Activated B cell treated with CpG ODN at 0.5 μM for 24 hours (primary cell): ENCODE measurements at regions not wholly inside any gene's neighbourhood (a gene's known extent, or its start where the extent isn't known, plus 50 kb on each side); places are given as distances from the start of the nearest gene placed in this dataset.
"Not testable (repeated sequence)": the region's sequence is repeated elsewhere in the genome, so short reads cannot be mapped to it uniquely, and the experiment has no call there.

Experiments used
- ATAC-seq: fragments of 200-7000 bp; cut with Tn5 transposase; one replicate; pipeline ENCODE4 v1.10.0; 2021; ENCODE audit warnings: low read depth, mild to moderate bottlenecking, moderate library complexity
- CTCF ChIA-PET: fragments of 350-600 bp; sonication (Branson Sonifier 250); formaldehyde crosslinking; loops from one replicate; lab custom pipeline; 2021; ENCODE audit warnings: antibody characterized with exemption; lab: Charles Lee
- POLR2A ChIA-PET: fragments of 350-600 bp; sonication (Branson Sonifier 250); formaldehyde crosslinking; loops from one replicate; lab custom pipeline; 2021; ENCODE audit warnings: antibody characterized with exemption; lab: Charles Lee
- DNase-seq: peaks from one replicate; pipeline ENCODE4 v3.0.0; 2022
- H3K27ac Mint-ChIP-seq: one replicate; pipeline ENCODE4 v1.8.0; 2020; ENCODE audit warnings: mixed read lengths
- H3K27me3 Mint-ChIP-seq: one replicate; pipeline ENCODE4 v1.8.0; 2021; ENCODE audit warnings: mixed read lengths
- H3K36me3 Mint-ChIP-seq: one replicate; pipeline ENCODE4 v1.8.0; 2021; ENCODE audit warnings: low read depth, mixed read lengths
- H3K4me1 Mint-ChIP-seq: one replicate; pipeline ENCODE4 v1.8.0; 2021; ENCODE audit warnings: mixed read lengths
- H3K4me3 Mint-ChIP-seq: one replicate; pipeline ENCODE4 v1.8.0; 2020; ENCODE audit warnings: mild to moderate bottlenecking, mixed read lengths
- H3K9me3 Mint-ChIP-seq: one replicate; pipeline ENCODE4 v1.8.0; 2020; ENCODE audit warnings: mixed read lengths
- CTCF ChIP-seq: fragments of 200-600 bp; IDR thresholded peaks from one replicate; pipeline ENCODE4 v1.8.0; 2022; ENCODE audit warnings: antibody characterized with exemption, mild to moderate bottlenecking
- intact Hi-C: fragments of 100-400 bp; cut with micrococcal nuclease; formaldehyde crosslinking; loops from one replicate; pipeline ENCODE4 v1.15.1; 2024

DNA sequence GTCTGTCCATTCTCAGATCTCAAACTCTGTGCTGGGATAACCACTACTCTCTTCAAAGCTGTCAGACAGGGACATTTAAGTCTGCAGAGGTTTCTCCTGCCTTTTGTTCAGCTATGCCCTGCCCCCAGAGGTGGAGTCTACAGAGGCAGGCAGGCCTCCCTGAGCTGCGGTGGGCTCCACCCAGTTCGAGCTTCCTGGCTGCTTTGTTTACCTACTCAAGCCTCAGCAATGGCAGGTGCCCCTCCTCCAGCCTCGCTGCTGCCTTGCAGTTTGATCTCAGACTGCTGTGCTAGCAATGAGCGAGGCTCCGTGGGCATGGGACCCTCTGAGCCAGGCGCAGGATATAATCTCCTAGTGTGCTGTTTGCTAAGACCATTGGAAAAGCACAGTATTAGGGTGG, 53.1 kb upstream of the HUNK start:
- H3K4me3 Mint-ChIP-seq, H3K9me3 Mint-ChIP-seq, ATAC-seq, POLR2A ChIA-PET, H3K36me3 Mint-ChIP-seq, CTCF ChIA-PET, H3K4me1 Mint-ChIP-seq, intact Hi-C loops, H3K27ac Mint-ChIP-seq, DNase-seq: not testable (repeated sequence)
- H3K27me3 Mint-ChIP-seq: peaks cover 22% of the 10 kb centered on the region

- intact Hi-C loops: not testable (repeated sequence)
These were observed 58.5 kb upstream of the HUNK start for GRCh38 chr21:31814356-31814755.

GRCh38 chr21:31813862-31814261, 59.0 kb upstream of the HUNK start:
- DNase-seq: no peak
- POLR2A ChIA-PET: no interaction called here
- intact Hi-C loops: no loop called here
- Mint-ChIP-seq H3K9me3 (peaks cover 4% of the 10 kb centered on the region), H3K4me3 (no peak overlapping the region), H3K27me3 (peaks cover 8% of the 10 kb centered on the region), H3K4me1 (peaks cover 3% of the 10 kb centered on the region), H3K27ac (no peak overlapping the region), H3K36me3 (no peaks in the 10 kb centered on the region)
- no peak for ATAC-seq
- CTCF ChIA-PET: no interaction called here
- no peak for TF ChIP-seq CTCF

More at GRCh38 chr21:31814356-31814755, 58.5 kb upstream of the HUNK start:
- DNase-seq, H3K36me3 Mint-ChIP-seq, POLR2A ChIA-PET, H3K9me3 Mint-ChIP-seq, ATAC-seq, H3K4me1 Mint-ChIP-seq, CTCF ChIA-PET, H3K27ac Mint-ChIP-seq, H3K4me3 Mint-ChIP-seq: not testable (repeated sequence)
- H3K27me3 Mint-ChIP-seq: peaks cover 11% of the 10 kb centered on the region

DNA sequence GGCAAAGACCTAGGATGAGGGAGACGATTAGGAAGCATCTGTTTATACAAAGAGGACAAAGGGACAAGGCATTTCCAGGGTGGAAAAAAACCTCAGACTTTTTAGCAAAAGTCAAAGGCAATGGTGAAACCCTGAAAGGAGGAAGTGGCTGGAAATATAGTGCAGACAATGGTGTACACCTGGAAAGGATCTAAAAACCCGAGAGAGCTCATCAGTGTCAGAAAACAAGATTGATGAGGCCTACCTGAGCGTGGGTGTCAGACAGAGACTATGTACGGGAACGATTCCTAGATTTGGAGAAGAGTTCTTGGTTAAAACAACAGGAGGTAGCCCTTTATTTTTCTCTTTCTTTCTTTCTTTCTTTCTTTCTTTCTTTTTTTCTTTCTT, 68.8 kb upstream of the HUNK start:
- TF ChIP-seq CTCF: no peak
- Mint-ChIP-seq H3K4me1 (peaks cover 6% of the 10 kb centered on the region), H3K4me3 (no peak overlapping the region), H3K9me3 (peaks cover 3% of the 10 kb centered on the region), H3K27ac (no peak overlapping the region), H3K36me3 (no peaks in the 10 kb centered on the region), H3K27me3 (peaks cover 18% of the 10 kb centered on the region)
- intact Hi-C loops: no loop called here
- ATAC-seq (no peak), DNase-seq (no peak)
- POLR2A ChIA-PET: no interaction called here
- CTCF ChIA-PET: no interaction called here

- Mint-ChIP-seq H3K4me1 (peaks cover 6% of the 10 kb centered on the region), H3K27ac (no peak overlapping the region), H3K9me3 (peaks cover 3% of the 10 kb centered on the region), H3K27me3 (peaks cover 18% of the 10 kb centered on the region), H3K4me3 (no peak overlapping the region), H3K36me3 (no peaks in the 10 kb centered on the region)
- ChIA-PET CTCF (no interaction called here), POLR2A (no interaction called here)
- intact Hi-C loops: no loop called here
- TF ChIP-seq CTCF: no peak
- no peak for ATAC-seq
- no peak for DNase-seq
These were observed 69.5 kb upstream of the HUNK start for GRCh38 chr21:31803039-31804007.

DNA sequence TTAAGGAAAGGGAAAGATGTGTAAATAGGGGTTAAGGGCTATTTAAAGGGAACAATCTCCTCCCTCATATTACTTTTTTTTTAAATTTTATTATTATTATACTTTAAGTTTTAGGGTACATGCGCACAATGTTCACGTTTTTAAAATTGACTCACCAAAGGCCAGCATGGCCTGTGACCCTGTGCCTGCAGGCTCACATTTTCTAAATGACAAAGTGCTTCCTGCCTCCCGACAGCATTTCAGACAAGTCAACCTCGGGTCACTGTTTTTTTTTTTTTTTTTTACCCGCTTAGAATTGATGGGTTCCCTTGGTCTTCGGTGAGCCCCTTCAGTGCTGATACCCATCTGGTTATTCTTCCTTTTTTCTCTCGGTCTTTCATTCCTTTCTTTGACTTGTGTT, 70.4 kb upstream of the SCAF4 start:
- ATAC-seq: no peak
- intact Hi-C loops: no loop called here
- CTCF ChIA-PET: no interaction called here

More for the DNA sequence above, 70.4 kb upstream of the SCAF4 start:
- no peak for DNase-seq
- H3K4me3 Mint-ChIP-seq: no peak overlapping the region
- no peak for TF ChIP-seq CTCF
- H3K9me3 Mint-ChIP-seq: peaks cover 3% of the 10 kb centered on the region
- POLR2A ChIA-PET: no interaction called here
- peaks cover 20% of the 10 kb centered on the region for H3K27me3 Mint-ChIP-seq
- H3K4me1 Mint-ChIP-seq: peaks cover 6% of the 10 kb centered on the region
- H3K27ac Mint-ChIP-seq: no peak overlapping the region
- no peaks in the 10 kb centered on the region for H3K36me3 Mint-ChIP-seq
